Parathyroid adenoma (tissue), 2 donors: ENCODE measurements at regions not wholly inside any gene's neighbourhood (a gene's known extent, or its start where the extent isn't known, plus 50 kb on each side); places are given as distances from the start of the nearest gene placed in this dataset.

Experiments used
- H2AFZ ChIP-seq: fragments of 300-600 bp; sonication (generic); one replicate; pipeline ENCODE4 v1.7.0; 2017; ENCODE audit warnings: antibody characterized with exemption, mild to moderate bottlenecking
- H3K27ac ChIP-seq: fragments of 300-600 bp; sonication (generic); one replicate; pipeline ENCODE4 v1.7.0; 2017
- H3K27me3 ChIP-seq: fragments of 300-600 bp; sonication (generic); one replicate; pipeline ENCODE4 v1.7.0; 2017; ENCODE audit warnings: low read length; ENCODE audit not compliant: control insufficient read depth, insufficient read depth
- H3K36me3 ChIP-seq: fragments of 300-600 bp; sonication (generic); one replicate; pipeline ENCODE4 v1.7.0; 2017; ENCODE audit warnings: low read length; ENCODE audit not compliant: control insufficient read depth, insufficient read depth
- H3K4me1 ChIP-seq: fragments of 300-600 bp; sonication (generic); one replicate; pipeline ENCODE4 v1.7.0; 2017; ENCODE audit warnings: control low read depth
- H3K4me2 ChIP-seq: fragments of 300-600 bp; sonication (generic); one replicate; pipeline ENCODE4 v1.7.0; 2017; ENCODE audit warnings: low read length
- H3K4me3 ChIP-seq: fragments of 300-600 bp; sonication (generic); one replicate; pipeline ENCODE4 v1.7.0; 2017; ENCODE audit warnings: low read depth, low read length
- H3K79me2 ChIP-seq: fragments of 300-600 bp; sonication (generic); one replicate; pipeline ENCODE4 v1.7.0; 2017; ENCODE audit warnings: control low read depth
- H3K9ac ChIP-seq: fragments of 300-600 bp; sonication (generic); one replicate; pipeline ENCODE4 v1.7.0; 2017; ENCODE audit warnings: mild to moderate bottlenecking
- H3K9me3 ChIP-seq: fragments of 300-600 bp; sonication (generic); one replicate; pipeline ENCODE4 v1.7.0; 2017; ENCODE audit warnings: low read length; ENCODE audit not compliant: control insufficient read depth
- TF ChIP-seq, protein P1 (sequence below): fragments of 300-600 bp; sonication (generic); IDR thresholded peaks from one replicate; pipeline ENCODE4 v1.7.0; 2017; ENCODE audit warnings: antibody characterized with exemption, mild to moderate bottlenecking
- donor health status: primary hyperparathyroidism.

DNA sequence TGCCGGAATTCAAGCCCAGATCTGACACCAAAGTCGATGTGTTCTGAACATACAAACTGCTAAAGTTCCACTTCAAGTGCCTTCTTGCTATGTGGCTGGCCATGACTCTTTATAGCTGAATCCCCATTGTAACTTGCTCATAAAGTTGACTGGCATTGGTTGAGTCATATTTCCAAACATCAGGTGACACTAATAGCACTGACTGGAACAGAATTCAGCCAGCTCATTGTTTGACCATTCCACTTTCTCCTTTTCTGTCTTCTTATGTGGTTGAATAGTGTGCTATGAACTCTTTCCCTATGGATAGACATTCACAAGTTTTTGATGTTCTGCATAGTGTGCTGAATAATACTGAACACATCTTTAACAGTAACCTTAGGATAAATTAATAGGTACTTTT is 266.2 kb upstream of the ZFP64 start:
- Histone ChIP-seq H3K27ac (no peak overlapping the region), H2AFZ (no peak overlapping the region), H3K79me2 (no peaks in the 10 kb centered on the region), H3K4me3 (no peak overlapping the region), H3K9me3 (no peaks in the 10 kb centered on the region), H3K27me3 (no peaks in the 10 kb centered on the region), H3K9ac (no peak overlapping the region), H3K4me1 (no peaks in the 10 kb centered on the region), H3K36me3 (no peaks in the 10 kb centered on the region), H3K4me2 (no peak overlapping the region)
- TF ChIP-seq, protein P1, sequence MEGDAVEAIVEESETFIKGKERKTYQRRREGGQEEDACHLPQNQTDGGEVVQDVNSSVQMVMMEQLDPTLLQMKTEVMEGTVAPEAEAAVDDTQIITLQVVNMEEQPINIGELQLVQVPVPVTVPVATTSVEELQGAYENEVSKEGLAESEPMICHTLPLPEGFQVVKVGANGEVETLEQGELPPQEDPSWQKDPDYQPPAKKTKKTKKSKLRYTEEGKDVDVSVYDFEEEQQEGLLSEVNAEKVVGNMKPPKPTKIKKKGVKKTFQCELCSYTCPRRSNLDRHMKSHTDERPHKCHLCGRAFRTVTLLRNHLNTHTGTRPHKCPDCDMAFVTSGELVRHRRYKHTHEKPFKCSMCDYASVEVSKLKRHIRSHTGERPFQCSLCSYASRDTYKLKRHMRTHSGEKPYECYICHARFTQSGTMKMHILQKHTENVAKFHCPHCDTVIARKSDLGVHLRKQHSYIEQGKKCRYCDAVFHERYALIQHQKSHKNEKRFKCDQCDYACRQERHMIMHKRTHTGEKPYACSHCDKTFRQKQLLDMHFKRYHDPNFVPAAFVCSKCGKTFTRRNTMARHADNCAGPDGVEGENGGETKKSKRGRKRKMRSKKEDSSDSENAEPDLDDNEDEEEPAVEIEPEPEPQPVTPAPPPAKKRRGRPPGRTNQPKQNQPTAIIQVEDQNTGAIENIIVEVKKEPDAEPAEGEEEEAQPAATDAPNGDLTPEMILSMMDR, result no peak

DNA sequence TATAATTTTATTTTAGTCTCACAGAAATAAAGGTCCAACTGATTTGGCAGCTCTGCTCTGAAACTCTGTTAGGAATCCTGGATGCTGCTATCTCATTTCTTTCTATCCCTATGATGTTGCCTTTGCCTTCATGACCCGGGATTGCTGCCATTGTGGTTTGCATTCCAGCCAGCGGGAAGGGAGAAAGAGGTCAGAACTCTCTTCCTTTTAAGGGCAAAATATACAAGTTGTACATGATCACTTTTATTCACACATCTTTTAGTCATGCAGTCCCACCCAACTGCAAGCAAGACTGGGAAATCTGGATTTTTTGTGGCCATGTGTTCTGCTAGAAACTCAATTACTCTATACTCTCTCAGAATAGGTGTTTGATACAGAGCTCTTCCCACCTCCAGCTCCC is 263.1 kb upstream of the ZFP64 start:
- H3K27ac ChIP-seq, result no peak overlapping the region
- H3K9ac ChIP-seq, result no peak overlapping the region
- no peak overlapping the region for H3K4me2 ChIP-seq
- no peaks in the 10 kb centered on the region for H3K79me2 ChIP-seq
- TF ChIP-seq, protein P1, result no peak
- H3K4me3 ChIP-seq, result no peak overlapping the region
- no peaks in the 10 kb centered on the region for H3K36me3 ChIP-seq
- no peaks in the 10 kb centered on the region for H3K9me3 ChIP-seq
- no peaks in the 10 kb centered on the region for H3K4me1 ChIP-seq
- H2AFZ ChIP-seq, result no peak overlapping the region
- H3K27me3 ChIP-seq, result no peaks in the 10 kb centered on the region

DNA sequence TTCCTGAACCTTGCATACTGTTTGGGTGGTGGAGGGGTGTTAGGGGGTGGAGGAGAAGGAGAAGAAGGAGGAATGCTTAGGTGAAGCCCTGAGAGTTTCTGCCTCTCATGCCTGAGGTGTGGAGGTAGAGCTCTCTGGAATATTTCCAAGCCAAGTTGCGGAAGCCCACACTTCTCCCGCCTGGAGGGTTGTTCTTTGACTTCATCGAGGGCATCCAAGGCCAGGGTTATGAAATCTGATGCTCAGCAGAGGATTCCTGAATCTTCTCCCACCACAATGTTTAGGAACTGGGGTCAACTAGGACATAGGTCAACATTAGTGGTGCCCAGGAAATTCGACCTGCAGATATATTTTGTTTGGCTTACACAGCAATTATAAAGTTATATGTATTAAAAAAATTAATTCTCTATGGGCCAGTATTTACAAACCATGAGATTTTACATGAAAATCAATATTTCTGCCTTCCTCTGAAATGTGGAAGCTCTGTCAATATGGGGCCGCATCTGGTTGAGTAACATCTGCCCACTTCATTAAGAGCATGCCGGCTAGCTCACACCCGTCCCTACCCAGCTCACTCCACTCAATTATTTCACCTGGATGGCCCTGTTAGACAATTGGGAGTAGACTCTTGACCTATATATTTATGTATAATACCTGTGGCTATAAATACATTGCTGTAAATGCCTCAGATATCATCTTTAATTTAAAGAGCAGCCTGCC is 257.1 kb upstream of the ZFP64 start:
- Histone ChIP-seq H3K4me2 (no peak overlapping the region), H3K27ac (no peak overlapping the region), H3K9ac (no peak overlapping the region), H3K36me3 (no peaks in the 10 kb centered on the region), H2AFZ (no peak overlapping the region), H3K9me3 (no peaks in the 10 kb centered on the region), H3K4me3 (no peak overlapping the region), H3K4me1 (no peaks in the 10 kb centered on the region), H3K27me3 (no peaks in the 10 kb centered on the region), H3K79me2 (no peaks in the 10 kb centered on the region)
- TF ChIP-seq, protein P1, result no peak

DNA sequence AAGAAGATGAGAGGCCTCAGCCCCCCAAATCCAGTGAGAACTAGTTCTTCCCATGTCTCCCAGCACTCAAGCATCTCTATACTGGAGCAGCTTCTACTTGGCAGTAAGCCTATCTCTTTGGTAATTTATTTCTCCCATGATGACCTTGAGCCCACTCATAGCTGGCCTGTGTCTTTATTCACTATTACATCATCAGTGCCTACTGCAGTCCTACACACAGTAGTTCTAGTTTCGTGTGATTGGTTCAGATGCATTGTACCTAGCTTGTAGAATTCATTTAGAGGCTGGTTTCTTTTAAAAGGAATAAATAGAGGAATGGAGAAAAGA is 255.6 kb upstream of the ZFP64 start:
- Histone ChIP-seq H3K9ac (no peak overlapping the region), H3K4me3 (no peak overlapping the region)

More for the DNA sequence above, 255.6 kb upstream of the ZFP64 start:
- no peaks in the 10 kb centered on the region for H3K9me3 ChIP-seq
- H3K27ac ChIP-seq, result no peak overlapping the region
- no peak overlapping the region for H3K4me2 ChIP-seq
- H3K36me3 ChIP-seq, result no peaks in the 10 kb centered on the region
- H3K79me2 ChIP-seq, result no peaks in the 10 kb centered on the region
- H3K27me3 ChIP-seq, result no peaks in the 10 kb centered on the region
- H2AFZ ChIP-seq, result no peak overlapping the region
- TF ChIP-seq, protein P1, result no peak
- no peaks in the 10 kb centered on the region for H3K4me1 ChIP-seq
